Right lobe of liver (tissue), 4 donors: ENCODE measurements at regions not wholly inside any gene's neighbourhood (a gene's known extent, or its start where the extent isn't known, plus 50 kb on each side); places are given as distances from the start of the nearest gene placed in this dataset.

Experiments used
- POLR2A ChIP-seq: fragments of 450-650 bp; IDR thresholded peaks from one replicate; pipeline ENCODE4 v1.6.1; 2017; ENCODE audit warnings: antibody characterized with exemption, mild to moderate bottlenecking
- TF ChIP-seq, protein P1 (sequence below), 4 donors: fragments of 200-600 bp in 3 of 4; fragments of 450-650 bp in 1 of 4; IDR thresholded peaks; one replicate each; pipeline versions ENCODE4 v1.5.1 to v1.8.0; 2016 to 2022; ENCODE audit warnings: antibody characterized with exemption in 4 of 4, mild to moderate bottlenecking in 2 of 4
- donor health status: DM: no; HTN: no; CAD: no.
- donor health status: DM: no; HTN: no; CAD: no.
- donor health status: DM: no; HTN: yes; CAD: no.

DNA sequence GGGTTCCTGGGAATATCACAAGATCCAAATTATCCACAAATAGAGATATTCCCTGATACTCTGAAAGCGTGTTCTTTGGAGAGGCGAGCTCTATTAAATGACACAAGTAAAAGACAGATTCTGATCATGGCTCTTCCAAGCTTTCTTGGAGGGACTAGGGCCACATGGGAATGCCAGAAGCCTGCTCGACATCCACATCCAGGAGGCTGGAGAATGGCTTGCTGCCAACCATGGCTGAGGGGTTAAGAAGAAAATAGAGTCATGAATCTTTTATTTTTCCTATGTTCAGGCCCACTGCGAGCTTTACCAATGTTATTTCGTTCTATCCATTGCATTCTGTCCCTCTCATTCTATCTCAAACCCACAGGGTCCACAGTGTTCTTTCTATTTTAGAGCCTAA is 1018.0 kb upstream of the CELF2 start:
- no peak for TF ChIP-seq POLR2A
- TF ChIP-seq, protein P1, sequence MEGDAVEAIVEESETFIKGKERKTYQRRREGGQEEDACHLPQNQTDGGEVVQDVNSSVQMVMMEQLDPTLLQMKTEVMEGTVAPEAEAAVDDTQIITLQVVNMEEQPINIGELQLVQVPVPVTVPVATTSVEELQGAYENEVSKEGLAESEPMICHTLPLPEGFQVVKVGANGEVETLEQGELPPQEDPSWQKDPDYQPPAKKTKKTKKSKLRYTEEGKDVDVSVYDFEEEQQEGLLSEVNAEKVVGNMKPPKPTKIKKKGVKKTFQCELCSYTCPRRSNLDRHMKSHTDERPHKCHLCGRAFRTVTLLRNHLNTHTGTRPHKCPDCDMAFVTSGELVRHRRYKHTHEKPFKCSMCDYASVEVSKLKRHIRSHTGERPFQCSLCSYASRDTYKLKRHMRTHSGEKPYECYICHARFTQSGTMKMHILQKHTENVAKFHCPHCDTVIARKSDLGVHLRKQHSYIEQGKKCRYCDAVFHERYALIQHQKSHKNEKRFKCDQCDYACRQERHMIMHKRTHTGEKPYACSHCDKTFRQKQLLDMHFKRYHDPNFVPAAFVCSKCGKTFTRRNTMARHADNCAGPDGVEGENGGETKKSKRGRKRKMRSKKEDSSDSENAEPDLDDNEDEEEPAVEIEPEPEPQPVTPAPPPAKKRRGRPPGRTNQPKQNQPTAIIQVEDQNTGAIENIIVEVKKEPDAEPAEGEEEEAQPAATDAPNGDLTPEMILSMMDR (IDR thresholded peaks at IDR 0.05), result no peak
